ENCODE measurements at regions not wholly inside any gene's neighbourhood (a gene's known extent, or its start where the extent isn't known, plus 50 kb on each side); places are given as distances from the start of the nearest gene placed in this dataset.
"Not testable (repeated sequence)": the region's sequence is repeated elsewhere in the genome, so short reads cannot be mapped to it uniquely, and the experiment has no call there.

- DNase-seq, result no peak
Measured at GRCh38 chr4:163077680-163078079, 89.0 kb downstream of the NAF1 start.

GRCh38 chr4:163072222-163072621, 94.5 kb downstream of the NAF1 start:
- DNase-seq, result no peak

- peak; percentile 45 for DNase-seq
Measured at GRCh38 chr4:163071308-163071707, 95.4 kb downstream of the NAF1 start.

- peak; percentile 5 for DNase-seq
Measured at GRCh38 chr4:163070023-163070422, 96.7 kb downstream of the NAF1 start.

GRCh38 chr4:163063891-163064290, 102.8 kb downstream of the NAF1 start:
- peak; percentile 34 for DNase-seq

GRCh38 chr4:163048447-163048846, 118.2 kb downstream of the NAF1 start:
- DNase-seq, result peak; percentile 19

- no peak for DNase-seq
Measured at GRCh38 chr4:163042306-163042705, 124.4 kb downstream of the NAF1 start.

- no peak for DNase-seq
Measured at GRCh38 chr4:163017135-163017534, 149.6 kb downstream of the NAF1 start.

- DNase-seq, result no peak
Measured at GRCh38 chr4:163012816-163013215, 153.9 kb downstream of the NAF1 start.

GRCh38 chr4:163003979-163004378, 162.7 kb downstream of the NAF1 start:
- no peak for DNase-seq

GRCh38 chr4:162988530-162988929, 178.2 kb downstream of the NAF1 start:
- DNase-seq, result no peak

- DNase-seq, result no peak
Measured at GRCh38 chr4:162985131-162985530, 181.6 kb downstream of the NAF1 start.

GRCh38 chr4:162984621-162985020, 182.1 kb downstream of the NAF1 start:
- DNase-seq, result no peak

GRCh38 chr4:162981823-162982222, 184.9 kb downstream of the NAF1 start:
- no peak for DNase-seq

- DNase-seq, result no peak
Measured at GRCh38 chr4:162978398-162978797, 188.3 kb downstream of the NAF1 start.

- no peak for DNase-seq
Measured at GRCh38 chr4:162977788-162978187, 188.9 kb downstream of the NAF1 start.

GRCh38 chr4:162972661-162973330, 193.9 kb downstream of the NAF1 start:
- DNase-seq, result no peak

GRCh38 chr4:162969194-162969593, 197.5 kb downstream of the NAF1 start:
- DNase-seq, result no peak

- not testable (repeated sequence) for DNase-seq
Measured at GRCh38 chr4:162965978-162966377, 200.7 kb downstream of the NAF1 start.

- DNase-seq, result peak; percentile 4
Measured at GRCh38 chr4:162959046-162959445, 207.6 kb downstream of the NAF1 start.

GRCh38 chr4:162957521-162958143, 209.1 kb downstream of the NAF1 start:
- DNase-seq, result no peak

GRCh38 chr4:162954976-162955375, 211.7 kb downstream of the NAF1 start:
- DNase-seq, result no peak

- no peak for DNase-seq
Measured at GRCh38 chr4:162952232-162952631, 214.5 kb downstream of the NAF1 start.

- DNase-seq, result no peak
Measured at GRCh38 chr4:162945713-162946112, 221.0 kb downstream of the NAF1 start.

- no peak for DNase-seq
Measured at GRCh38 chr4:162943263-162943662, 223.4 kb downstream of the NAF1 start.
